ENCODE measurements at regions not wholly inside any gene's neighbourhood (a gene's known extent, or its start where the extent isn't known, plus 50 kb on each side); places are given as distances from the start of the nearest gene placed in this dataset.

DNA sequence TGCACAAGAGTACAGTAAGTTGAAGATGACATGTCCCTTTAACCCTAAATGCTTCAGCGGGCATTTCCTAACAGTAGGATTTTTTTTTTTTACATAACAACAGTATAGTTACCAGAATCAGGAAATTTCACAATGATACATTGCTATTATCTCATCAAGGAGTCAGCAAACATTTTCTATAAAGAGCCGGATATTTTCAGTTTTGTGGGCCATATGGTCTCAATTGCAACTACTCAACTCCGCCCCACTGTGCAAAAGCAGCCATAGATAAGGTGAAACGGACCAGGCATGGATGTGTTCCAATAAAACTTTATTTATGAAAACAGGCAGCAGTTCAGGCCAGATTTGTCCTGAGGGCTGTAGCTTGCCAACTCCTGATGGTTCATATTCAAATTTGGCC lies 130.6 kb downstream of the SMAD6 start:
- no peaks in the 10 kb centered on the region for H3K36me3 ChIP-seq (ENCODE audit: control insufficient read depth, insufficient read depth, low read length)
- no peak overlapping the region for H3K9ac ChIP-seq (ENCODE audit: low read depth, low read length)
- peaks cover 7% of the 10 kb centered on the region for H3K4me1 ChIP-seq (ENCODE audit: control insufficient read depth, insufficient read depth, low read length)
- H3K9me3 ChIP-seq (ENCODE audit: control insufficient read depth, insufficient read depth, low read length): no peaks in the 10 kb centered on the region
- H3K4me3 ChIP-seq (ENCODE audit: low read depth, low read length): no peak overlapping the region
- no peaks in the 10 kb centered on the region for H3K27me3 ChIP-seq (ENCODE audit: control insufficient read depth, insufficient read depth, low read length)

DNA sequence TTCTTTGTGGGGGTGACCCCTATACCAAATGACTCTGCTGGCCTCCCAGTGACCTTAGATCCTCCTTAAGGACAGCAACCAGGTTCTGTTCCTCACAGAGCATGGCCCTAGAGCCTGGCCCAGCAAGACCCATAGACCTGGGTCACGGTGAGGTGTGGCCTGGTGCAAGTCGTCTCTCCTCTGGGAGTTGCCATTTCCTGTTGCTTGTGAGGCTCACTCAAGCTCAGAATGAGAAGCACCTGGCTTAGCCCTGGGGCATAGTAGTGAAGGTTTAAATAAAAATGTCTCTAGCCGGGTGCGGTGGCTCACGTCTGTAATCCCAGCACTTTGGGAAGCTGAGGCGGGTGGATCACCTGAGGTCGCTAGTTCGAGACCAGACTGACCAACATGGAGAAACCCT lies 131.3 kb downstream of the SMAD6 start:
- H3K4me1 ChIP-seq (ENCODE audit: control insufficient read depth, insufficient read depth, low read length): peaks cover 5% of the 10 kb centered on the region
- no peaks in the 10 kb centered on the region for H3K9me3 ChIP-seq (ENCODE audit: control insufficient read depth, insufficient read depth, low read length)
- H3K4me3 ChIP-seq (ENCODE audit: low read depth, low read length): no peak overlapping the region
- H3K27me3 ChIP-seq (ENCODE audit: control insufficient read depth, insufficient read depth, low read length): no peaks in the 10 kb centered on the region
- no peak overlapping the region for H3K9ac ChIP-seq (ENCODE audit: low read depth, low read length)
- no peaks in the 10 kb centered on the region for H3K36me3 ChIP-seq (ENCODE audit: control insufficient read depth, insufficient read depth, low read length)

DNA sequence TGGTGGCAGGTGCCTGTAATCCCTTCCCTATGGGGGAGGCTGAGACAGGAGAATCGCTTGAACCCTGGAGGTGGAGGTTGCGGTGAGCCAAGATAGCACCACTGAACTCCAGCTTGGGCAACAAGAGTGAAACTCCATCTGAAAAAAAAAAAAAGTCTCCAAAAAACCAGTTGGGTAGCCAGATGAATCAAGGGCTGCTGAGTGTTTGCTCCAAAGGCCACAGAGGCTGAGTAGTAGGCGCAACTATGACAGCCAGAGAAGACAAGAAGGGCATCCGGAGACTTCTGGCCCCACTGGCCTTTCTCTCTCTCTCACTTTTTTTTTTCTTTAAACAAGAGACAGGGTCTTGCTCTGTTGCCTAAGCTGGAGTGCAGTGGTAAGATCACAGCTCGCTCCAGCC lies 131.8 kb downstream of the SMAD6 start:
- Histone ChIP-seq H3K4me3 (ENCODE audit: low read depth, low read length) (no peak overlapping the region), H3K27me3 (ENCODE audit: control insufficient read depth, insufficient read depth, low read length) (no peaks in the 10 kb centered on the region), H3K4me1 (ENCODE audit: control insufficient read depth, insufficient read depth, low read length) (peaks cover 5% of the 10 kb centered on the region), H3K9me3 (ENCODE audit: control insufficient read depth, insufficient read depth, low read length) (no peaks in the 10 kb centered on the region), H3K9ac (ENCODE audit: low read depth, low read length) (no peak overlapping the region), H3K36me3 (ENCODE audit: control insufficient read depth, insufficient read depth, low read length) (no peaks in the 10 kb centered on the region)

- no peaks in the 10 kb centered on the region for H3K27me3 ChIP-seq (ENCODE audit: control insufficient read depth, insufficient read depth, low read length)
- H3K36me3 ChIP-seq (ENCODE audit: control insufficient read depth, insufficient read depth, low read length): no peaks in the 10 kb centered on the region
- H3K9me3 ChIP-seq (ENCODE audit: control insufficient read depth, insufficient read depth, low read length): no peaks in the 10 kb centered on the region
- peaks cover 5% of the 10 kb centered on the region for H3K4me1 ChIP-seq (ENCODE audit: control insufficient read depth, insufficient read depth, low read length)
- no peak overlapping the region for H3K4me3 ChIP-seq (ENCODE audit: low read depth, low read length)
- H3K9ac ChIP-seq (ENCODE audit: low read depth, low read length): no peak overlapping the region
Measured at GRCh38 chr15:66834881-66835878, 133.1 kb downstream of the SMAD6 start.

- no peak overlapping the region for H3K9ac ChIP-seq (ENCODE audit: low read depth, low read length)
- H3K4me3 ChIP-seq (ENCODE audit: low read depth, low read length): no peak overlapping the region
- H3K27me3 ChIP-seq (ENCODE audit: control insufficient read depth, insufficient read depth, low read length): peaks cover 9% of the 10 kb centered on the region
- no peaks in the 10 kb centered on the region for H3K36me3 ChIP-seq (ENCODE audit: control insufficient read depth, insufficient read depth, low read length)
- peaks cover 5% of the 10 kb centered on the region for H3K4me1 ChIP-seq (ENCODE audit: control insufficient read depth, insufficient read depth, low read length)
- no peaks in the 10 kb centered on the region for H3K9me3 ChIP-seq (ENCODE audit: control insufficient read depth, insufficient read depth, low read length)
Measured at GRCh38 chr15:66836231-66837030, 134.4 kb downstream of the SMAD6 start.

- no peak overlapping the region for H3K4me3 ChIP-seq (ENCODE audit: low read depth, low read length)
- H3K36me3 ChIP-seq (ENCODE audit: control insufficient read depth, insufficient read depth, low read length): no peaks in the 10 kb centered on the region
- H3K9ac ChIP-seq (ENCODE audit: low read depth, low read length): no peak overlapping the region
- H3K4me1 ChIP-seq (ENCODE audit: control insufficient read depth, insufficient read depth, low read length): peaks cover 8% of the 10 kb centered on the region
- H3K27me3 ChIP-seq (ENCODE audit: control insufficient read depth, insufficient read depth, low read length): peaks cover 20% of the 10 kb centered on the region
- H3K9me3 ChIP-seq (ENCODE audit: control insufficient read depth, insufficient read depth, low read length): no peaks in the 10 kb centered on the region
Measured at GRCh38 chr15:66838202-66838601, 136.2 kb downstream of the SMAD6 start.

DNA sequence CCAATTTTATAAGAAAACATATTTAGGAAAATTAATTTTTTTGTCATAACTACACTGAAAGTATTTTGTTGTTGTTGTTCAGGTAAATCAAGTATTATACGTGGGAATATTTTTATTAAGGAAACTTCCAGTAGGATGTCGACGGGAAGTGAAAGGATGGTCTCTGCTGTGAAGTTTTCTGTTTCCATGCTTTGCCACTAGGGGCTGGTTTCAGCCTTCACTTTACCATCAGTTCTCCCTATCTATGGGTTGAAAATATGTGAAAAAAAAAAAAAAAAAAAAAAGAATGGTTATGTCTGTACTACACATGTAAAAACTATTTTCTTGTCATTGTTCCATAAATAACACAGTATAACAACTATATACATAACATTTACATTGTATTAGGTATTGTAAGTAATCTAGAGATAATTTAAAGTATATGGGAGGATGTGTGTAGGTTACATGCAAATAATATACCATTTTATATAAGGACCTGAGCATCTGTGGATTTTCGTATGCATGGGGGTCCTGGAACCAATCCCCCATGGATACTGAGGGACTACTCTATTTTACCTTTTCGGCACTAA lies 136.7 kb downstream of the SMAD6 start:
- Histone ChIP-seq H3K9ac (ENCODE audit: low read depth, low read length) (no peak overlapping the region), H3K9me3 (ENCODE audit: control insufficient read depth, insufficient read depth, low read length) (no peaks in the 10 kb centered on the region), H3K4me1 (ENCODE audit: control insufficient read depth, insufficient read depth, low read length) (peaks cover 8% of the 10 kb centered on the region), H3K4me3 (ENCODE audit: low read depth, low read length) (no peak overlapping the region), H3K27me3 (ENCODE audit: control insufficient read depth, insufficient read depth, low read length) (peaks cover 26% of the 10 kb centered on the region), H3K36me3 (ENCODE audit: control insufficient read depth, insufficient read depth, low read length) (no peaks in the 10 kb centered on the region)

DNA sequence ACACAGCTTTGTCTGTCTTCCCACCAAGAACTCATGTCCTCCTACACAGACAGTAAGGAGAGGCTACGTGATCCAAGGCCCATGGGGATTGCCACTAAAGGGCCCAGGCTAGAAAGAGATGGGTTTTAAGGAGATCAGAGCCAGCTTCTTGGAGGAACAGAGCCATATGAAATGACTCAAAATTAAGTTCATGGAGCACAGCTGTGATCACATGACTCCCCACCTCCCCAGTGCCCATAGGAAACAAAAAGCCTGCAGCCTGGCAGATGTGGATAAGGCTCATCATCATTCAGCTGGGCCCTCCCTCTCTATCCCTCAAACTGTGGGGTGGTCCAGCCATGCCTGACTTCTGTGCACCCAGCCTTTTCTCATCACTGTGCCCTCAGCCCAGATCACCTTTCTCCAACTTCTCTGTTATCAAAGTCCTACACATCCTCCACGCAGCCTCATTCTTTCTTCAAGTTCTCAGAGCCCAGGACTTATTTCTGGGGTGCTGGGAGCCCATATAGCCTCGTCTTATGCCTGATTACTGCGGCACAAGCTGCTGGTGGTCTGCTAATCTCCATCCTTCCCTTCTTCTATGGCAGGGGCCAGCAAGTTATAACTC lies 137.6 kb downstream of the SMAD6 start:
- Histone ChIP-seq H3K9ac (ENCODE audit: low read depth, low read length) (no peak overlapping the region), H3K36me3 (ENCODE audit: control insufficient read depth, insufficient read depth, low read length) (no peaks in the 10 kb centered on the region), H3K4me1 (ENCODE audit: control insufficient read depth, insufficient read depth, low read length) (peaks cover 6% of the 10 kb centered on the region), H3K27me3 (ENCODE audit: control insufficient read depth, insufficient read depth, low read length) (peaks cover 34% of the 10 kb centered on the region), H3K4me3 (ENCODE audit: low read depth, low read length) (no peak overlapping the region), H3K9me3 (ENCODE audit: control insufficient read depth, insufficient read depth, low read length) (no peaks in the 10 kb centered on the region)

- Histone ChIP-seq H3K4me3 (ENCODE audit: low read depth, low read length) (no peak overlapping the region), H3K4me1 (ENCODE audit: control insufficient read depth, insufficient read depth, low read length) (peaks cover 3% of the 10 kb centered on the region), H3K9ac (ENCODE audit: low read depth, low read length) (no peak overlapping the region), H3K36me3 (ENCODE audit: control insufficient read depth, insufficient read depth, low read length) (no peaks in the 10 kb centered on the region), H3K9me3 (ENCODE audit: control insufficient read depth, insufficient read depth, low read length) (no peaks in the 10 kb centered on the region), H3K27me3 (ENCODE audit: control insufficient read depth, insufficient read depth, low read length) (peaks cover 36% of the 10 kb centered on the region)
Measured at GRCh38 chr15:66840615-66841390, 138.8 kb downstream of the SMAD6 start.

DNA sequence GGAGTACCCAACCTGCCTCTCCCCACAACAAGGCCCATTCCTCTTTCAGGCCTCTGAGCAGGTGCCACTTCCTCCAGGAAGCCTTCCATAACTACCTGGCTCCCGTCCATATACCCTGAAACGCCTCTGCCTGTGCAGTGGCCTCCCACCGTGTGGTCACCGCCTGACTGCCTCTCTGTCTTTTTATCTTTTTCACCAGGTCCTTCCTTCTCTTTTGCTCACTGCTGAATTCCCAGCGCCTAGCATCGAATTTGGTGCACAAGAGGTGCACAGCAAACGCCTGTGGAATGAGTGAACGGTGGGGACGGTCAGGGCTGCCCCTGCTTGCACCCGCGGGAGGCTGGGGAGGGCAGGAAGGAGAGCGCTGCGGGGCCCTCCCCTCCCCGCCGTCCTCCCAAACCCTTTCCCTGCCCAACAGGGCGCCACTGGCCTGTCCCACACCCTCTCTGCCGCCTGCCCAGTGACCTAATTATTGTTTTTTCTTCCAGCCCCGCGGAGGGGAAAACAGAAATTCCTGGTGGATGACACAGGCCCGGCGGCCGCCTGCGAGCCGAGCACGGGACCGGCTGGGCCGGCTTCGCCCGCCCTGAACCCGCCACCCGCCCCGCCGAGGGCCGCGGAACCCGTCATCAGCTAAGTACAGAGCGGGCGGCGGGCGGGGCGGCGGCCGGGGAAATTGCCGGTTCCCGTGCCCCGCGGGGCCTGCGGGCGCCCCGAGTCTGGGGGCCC lies 140.1 kb downstream of the SMAD6 start:
- H3K4me3 ChIP-seq (ENCODE audit: low read depth, low read length): peak overlapping the region; percentile 52
- H3K9me3 ChIP-seq (ENCODE audit: control insufficient read depth, insufficient read depth, low read length): no peaks in the 10 kb centered on the region
- no peak overlapping the region for H3K9ac ChIP-seq (ENCODE audit: low read depth, low read length)
- H3K36me3 ChIP-seq (ENCODE audit: control insufficient read depth, insufficient read depth, low read length): no peaks in the 10 kb centered on the region
- H3K27me3 ChIP-seq (ENCODE audit: control insufficient read depth, insufficient read depth, low read length): peaks cover 36% of the 10 kb centered on the region
- H3K4me1 ChIP-seq (ENCODE audit: control insufficient read depth, insufficient read depth, low read length): peaks cover 3% of the 10 kb centered on the region

All from iPS-15b (cell line).